ENCODE measurements at regions not wholly inside any gene's neighbourhood (a gene's known extent, or its start where the extent isn't known, plus 50 kb on each side); places are given as distances from the start of the nearest gene placed in this dataset.

- no peak for DNase-seq (ENCODE audit: low spot score)
- Histone ChIP-seq H3K4me1 (ENCODE audit: control insufficient read depth in 4 of 4, insufficient read depth in 4 of 4, low read length in 3 of 4) (no peaks in the 10 kb centered on the region), H3K4me3 (ENCODE audit: low read depth in 1 of 3, low read length in 3 of 3) (no peak overlapping the region), H3K36me3 (ENCODE audit: control insufficient read depth in 4 of 4, insufficient read depth in 3 of 4, low read depth in 1 of 4, low read length in 3 of 4) (no peaks in the 10 kb centered on the region), H3K27ac (ENCODE audit: low read depth in 1 of 2, low read length in 2 of 2) (no peak overlapping the region), H3K9ac (ENCODE audit: low read depth in 1 of 2, low read length in 2 of 2) (no peak overlapping the region), H3K9me3 (ENCODE audit: control insufficient read depth in 4 of 4, low read length in 3 of 4) (no peaks in the 10 kb centered on the region), H3K27me3 (ENCODE audit: control insufficient read depth in 4 of 4, insufficient read depth in 4 of 4, low read length in 3 of 4) (peaks cover 0 to 4% (median 0%) of the 10 kb centered on the region in 4 donors)
- WGBS = 67% methylated on average over 2 of the region's 2 CpGs
- TF ChIP-seq NR2F2 (IDR thresholded peaks at IDR 0.05) = no peak
- TF ChIP-seq RXRA (IDR thresholded peaks at IDR 0.05) = no peak
- no peak for TF ChIP-seq SP1 (IDR thresholded peaks at IDR 0.05)
- no peak for TF ChIP-seq FOXA1 (IDR thresholded peaks at IDR 0.05)
- no peak for TF ChIP-seq GABPA (IDR thresholded peaks at IDR 0.05 in 1 of 2, conservative IDR thresholded peaks at IDR 0.05 in 1 of 2)
- no peak for TF ChIP-seq HNF4G (IDR thresholded peaks at IDR 0.05)
- no peak for TF ChIP-seq EGR1 (IDR thresholded peaks at IDR 0.05; ENCODE audit: low read depth in 2 of 2)
- no peak for TF ChIP-seq CTCF (IDR thresholded peaks at IDR 0.05; ENCODE audit: low read depth, low read length, missing input control)
- no peak for TF ChIP-seq YY1 (IDR thresholded peaks at IDR 0.05)
- TF ChIP-seq MAX (IDR thresholded peaks at IDR 0.05) = no peak
Observed at GRCh38 chr2:223264541-223265193, 212.7 kb downstream of the KCNE4 start.

- 63% methylated on average over 6 of the region's 6 CpGs for WGBS
- DNase-seq (ENCODE audit: low spot score) = no peak
- no peaks in the 10 kb centered on the region for H3K27me3 ChIP-seq (ENCODE audit: control insufficient read depth in 4 of 4, insufficient read depth in 4 of 4, low read length in 3 of 4)
- TF ChIP-seq TAF1 (conservative IDR thresholded peaks at IDR 0.05) (no peak), REST (IDR thresholded peaks at IDR 0.05) (no peak), RXRA (IDR thresholded peaks at IDR 0.05) (no peak), FOXA1 (IDR thresholded peaks at IDR 0.05) (no peak), FOXA2 (IDR thresholded peaks at IDR 0.05) (no peak), HNF4A (conservative IDR thresholded peaks at IDR 0.05) (no peak), RAD21 (IDR thresholded peaks at IDR 0.05) (no peak), NR2F2 (IDR thresholded peaks at IDR 0.05) (no peak), YY1 (IDR thresholded peaks at IDR 0.05) (no peak), JUND (IDR thresholded peaks at IDR 0.05) (no peak), SP1 (IDR thresholded peaks at IDR 0.05) (no peak), ZBTB33 (IDR thresholded peaks at IDR 0.05) (no peak), EGR1 (IDR thresholded peaks at IDR 0.05; ENCODE audit: low read depth in 2 of 2) (no peak), GABPA (IDR thresholded peaks at IDR 0.05 in 1 of 2, conservative IDR thresholded peaks at IDR 0.05 in 1 of 2) (no peak), ATF3 (IDR thresholded peaks at IDR 0.05) (no peak), CTCF (IDR thresholded peaks at IDR 0.05; ENCODE audit: low read depth, low read length, missing input control) (no peak), HNF4G (IDR thresholded peaks at IDR 0.05) (no peak)
- no peak overlapping the region for H3K4me3 ChIP-seq (ENCODE audit: low read depth in 1 of 3, low read length in 3 of 3)
- H3K9me3 ChIP-seq (ENCODE audit: control insufficient read depth in 4 of 4, low read length in 3 of 4) = no peaks in the 10 kb centered on the region
- H3K27ac ChIP-seq (ENCODE audit: low read depth in 1 of 2, low read length in 2 of 2) = no peak overlapping the region
- no peaks in the 10 kb centered on the region for H3K36me3 ChIP-seq (ENCODE audit: control insufficient read depth in 4 of 4, insufficient read depth in 3 of 4, low read depth in 1 of 4, low read length in 3 of 4)
- no peak overlapping the region for H3K9ac ChIP-seq (ENCODE audit: low read depth in 1 of 2, low read length in 2 of 2)
- no peaks in the 10 kb centered on the region for H3K4me1 ChIP-seq (ENCODE audit: control insufficient read depth in 4 of 4, insufficient read depth in 4 of 4, low read length in 3 of 4)
Observed at GRCh38 chr2:223267160-223267951, 215.4 kb downstream of the KCNE4 start.

Data from liver (tissue), 8 donors.